22Rv1 (cell line): ENCODE measurements at regions not wholly inside any gene's neighbourhood (a gene's known extent, or its start where the extent isn't known, plus 50 kb on each side); places are given as distances from the start of the nearest gene placed in this dataset.

Experiments used
- H3K27ac ChIP-seq: fragments of 450-650 bp; 2 replicates; pipeline ENCODE4 v1.5.1; 2017
- ZFX ChIP-seq: fragments of 450-650 bp; IDR thresholded peaks from 2 replicates; pipeline ENCODE4 v1.6.1; 2017; ENCODE audit warnings: antibody characterized with exemption, borderline replicate concordance
- TF ChIP-seq, protein P1 (sequence below): fragments of 450-650 bp; IDR thresholded peaks from 2 replicates; pipeline ENCODE4 v1.5.1; 2017; ENCODE audit warnings: mild to moderate bottlenecking

GRCh38 chr12:13770576-13770975 is 210.8 kb downstream of the GRIN2B start:
- TF ChIP-seq ZFX: no peak
- TF ChIP-seq, protein P1, sequence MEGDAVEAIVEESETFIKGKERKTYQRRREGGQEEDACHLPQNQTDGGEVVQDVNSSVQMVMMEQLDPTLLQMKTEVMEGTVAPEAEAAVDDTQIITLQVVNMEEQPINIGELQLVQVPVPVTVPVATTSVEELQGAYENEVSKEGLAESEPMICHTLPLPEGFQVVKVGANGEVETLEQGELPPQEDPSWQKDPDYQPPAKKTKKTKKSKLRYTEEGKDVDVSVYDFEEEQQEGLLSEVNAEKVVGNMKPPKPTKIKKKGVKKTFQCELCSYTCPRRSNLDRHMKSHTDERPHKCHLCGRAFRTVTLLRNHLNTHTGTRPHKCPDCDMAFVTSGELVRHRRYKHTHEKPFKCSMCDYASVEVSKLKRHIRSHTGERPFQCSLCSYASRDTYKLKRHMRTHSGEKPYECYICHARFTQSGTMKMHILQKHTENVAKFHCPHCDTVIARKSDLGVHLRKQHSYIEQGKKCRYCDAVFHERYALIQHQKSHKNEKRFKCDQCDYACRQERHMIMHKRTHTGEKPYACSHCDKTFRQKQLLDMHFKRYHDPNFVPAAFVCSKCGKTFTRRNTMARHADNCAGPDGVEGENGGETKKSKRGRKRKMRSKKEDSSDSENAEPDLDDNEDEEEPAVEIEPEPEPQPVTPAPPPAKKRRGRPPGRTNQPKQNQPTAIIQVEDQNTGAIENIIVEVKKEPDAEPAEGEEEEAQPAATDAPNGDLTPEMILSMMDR: no peak
- no peak overlapping the region for H3K27ac ChIP-seq

DNA sequence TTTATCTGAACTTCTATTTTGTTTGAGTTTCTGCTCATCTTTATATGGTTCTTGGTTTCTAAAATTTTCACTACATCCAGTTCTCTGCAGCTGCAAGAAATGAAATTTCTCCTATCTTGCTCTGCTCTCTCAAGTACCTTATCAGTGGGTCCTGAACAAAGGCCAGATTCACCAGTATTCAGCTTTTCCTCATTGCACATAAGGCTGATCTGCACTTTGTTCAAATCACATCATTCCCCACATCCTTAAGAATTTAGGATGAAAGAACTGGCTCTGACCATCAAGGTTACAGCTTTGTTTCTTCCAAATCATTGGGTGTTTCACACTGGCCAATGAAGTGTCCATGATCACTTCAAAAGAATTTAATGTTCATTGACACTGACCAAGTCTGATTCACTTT is 211.4 kb downstream of the GRIN2B start:
- TF ChIP-seq ZFX: no peak
- TF ChIP-seq, protein P1: no peak
- no peak overlapping the region for H3K27ac ChIP-seq

GRCh38 chr12:13769273-13769672 is 212.1 kb downstream of the GRIN2B start:
- H3K27ac ChIP-seq: no peak overlapping the region
- TF ChIP-seq, protein P1: no peak
- no peak for TF ChIP-seq ZFX

GRCh38 chr12:13764748-13765147 is 216.7 kb downstream of the GRIN2B start:
- H3K27ac ChIP-seq: no peak overlapping the region
- TF ChIP-seq, protein P1: no peak
- TF ChIP-seq ZFX: no peak

GRCh38 chr12:13749389-13749788 is 232.0 kb downstream of the GRIN2B start:
- no peak for TF ChIP-seq ZFX
- TF ChIP-seq, protein P1: no peak
- H3K27ac ChIP-seq: no peak overlapping the region

DNA sequence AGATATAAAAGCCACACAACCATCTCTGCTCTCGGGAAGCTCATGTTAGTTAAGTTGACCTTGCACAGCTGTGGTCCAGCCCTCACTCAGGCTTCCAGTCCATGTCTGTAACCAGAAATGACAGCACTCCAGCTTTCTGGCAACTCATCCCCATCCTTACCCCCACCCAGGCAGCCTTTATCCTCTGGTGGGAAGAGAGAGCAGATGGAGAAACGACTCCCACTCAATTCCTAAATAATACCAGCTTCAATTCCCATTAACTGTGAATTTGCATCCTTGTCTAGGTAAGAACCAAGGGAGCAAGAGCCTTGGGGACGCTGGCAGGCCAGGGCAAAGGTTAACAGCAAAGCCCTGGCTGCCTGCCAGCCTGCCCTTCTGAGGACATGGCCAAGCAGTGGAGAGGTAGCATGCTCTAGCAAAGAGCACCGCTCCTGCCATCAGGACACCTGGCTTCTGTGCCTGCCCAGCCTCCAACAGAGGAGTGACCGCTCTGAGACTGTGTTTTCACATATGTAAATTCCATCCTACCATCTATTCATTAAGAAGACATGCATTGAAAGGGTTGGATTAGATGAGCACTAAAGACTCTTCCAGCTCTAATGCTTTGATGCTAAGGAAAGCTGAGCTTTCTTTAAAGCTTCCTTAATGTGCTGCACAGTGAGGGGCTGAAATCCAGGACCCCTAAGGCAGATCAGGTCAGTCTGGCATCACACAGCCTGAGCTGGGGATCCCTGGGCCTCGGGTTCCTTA is 236.1 kb downstream of the GRIN2B start:
- TF ChIP-seq, protein P1: no peak
- no peak overlapping the region for H3K27ac ChIP-seq

GRCh38 chr12:13744561-13744960 is 236.8 kb downstream of the GRIN2B start:
- no peak for TF ChIP-seq ZFX
- TF ChIP-seq, protein P1: no peak

More at GRCh38 chr12:13744561-13744960, 236.8 kb downstream of the GRIN2B start:
- H3K27ac ChIP-seq: no peak overlapping the region
